Anterior cingulate cortex (tissue), 58 donors: ENCODE measurements at regions not wholly inside any gene's neighbourhood (a gene's known extent, or its start where the extent isn't known, plus 50 kb on each side); places are given as distances from the start of the nearest gene placed in this dataset.

ENCODE experiments used
- DNase-seq, 58 donors: peaks; one replicate each; lab custom pipeline; 2025; lab: John Stamatoyannopoulos, UW

DNA sequence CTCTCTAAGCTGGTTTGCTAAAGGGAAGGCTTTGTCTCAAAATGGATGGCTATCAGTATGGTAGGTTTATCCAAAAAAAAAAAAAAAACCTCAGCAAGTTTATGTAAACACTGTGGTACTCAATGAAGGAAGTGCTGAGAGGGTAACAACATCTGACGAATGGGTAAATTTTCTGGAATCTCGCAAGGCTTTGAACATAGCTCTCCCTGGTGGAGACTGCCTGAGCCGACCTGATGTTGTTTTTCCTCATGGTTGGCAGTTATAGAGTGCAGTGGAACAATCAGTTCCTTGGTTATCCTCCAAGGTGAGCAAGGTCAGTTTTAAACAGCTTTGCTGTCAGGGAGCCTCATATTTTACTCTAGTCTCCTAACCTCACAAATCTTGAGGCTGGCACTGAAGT is 94.6 kb downstream of the ZPLD1 start:
- no peak for DNase-seq

DNA sequence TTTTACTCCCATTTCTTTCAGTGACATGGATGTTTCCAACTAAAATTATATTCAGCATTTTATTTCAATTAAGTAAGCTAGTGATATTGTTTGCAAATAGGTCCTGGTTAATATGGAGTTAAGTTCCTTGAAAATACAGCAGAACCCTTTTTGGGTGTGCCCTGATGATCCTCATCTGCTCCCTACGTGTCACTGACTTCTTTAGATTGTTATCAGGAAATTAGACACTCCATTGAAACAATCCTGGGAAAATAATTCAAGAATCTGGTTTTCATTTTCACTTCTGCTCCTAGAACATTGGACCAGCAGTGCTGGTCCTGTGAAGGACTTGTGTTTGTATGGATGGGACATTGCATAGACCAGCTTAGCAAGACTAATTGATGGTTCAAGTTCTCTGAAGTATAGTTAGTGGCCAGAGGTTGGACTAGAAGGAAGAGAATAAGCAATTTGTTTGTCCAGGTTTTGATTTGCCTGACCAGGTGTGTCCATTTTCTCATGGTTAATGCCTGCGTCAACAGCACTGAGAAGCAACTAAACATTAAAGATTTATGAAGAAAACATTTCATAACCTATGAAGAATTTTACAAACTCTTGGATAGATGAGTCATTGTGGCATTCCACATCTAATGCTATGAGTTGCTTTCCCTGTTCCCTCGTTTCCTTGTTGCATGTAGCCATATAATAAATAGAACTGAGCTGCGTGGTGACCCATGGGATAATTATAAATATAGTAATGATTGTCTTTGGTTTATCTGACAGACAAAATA is 95.8 kb downstream of the ZPLD1 start:
- no peak for DNase-seq

DNA sequence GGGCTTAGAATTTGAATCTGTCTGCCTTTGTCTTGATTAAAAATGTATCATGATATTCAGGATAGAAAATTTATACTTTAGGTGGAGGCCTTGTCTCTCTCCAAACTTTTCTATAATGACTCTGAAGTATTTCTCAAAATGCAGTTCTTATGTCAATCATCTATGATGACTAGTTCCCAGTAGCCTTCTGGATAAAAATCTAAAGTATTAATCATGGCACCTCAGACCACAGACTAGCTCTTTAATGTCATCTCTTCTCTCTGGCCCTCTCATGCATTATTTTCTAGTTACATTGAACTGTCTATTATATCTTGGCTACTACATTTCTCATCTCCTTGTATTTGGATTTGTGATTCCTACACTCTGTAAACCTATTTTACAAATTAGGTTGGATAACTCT is 96.9 kb downstream of the ZPLD1 start:
- DNase-seq, result no peak

DNA sequence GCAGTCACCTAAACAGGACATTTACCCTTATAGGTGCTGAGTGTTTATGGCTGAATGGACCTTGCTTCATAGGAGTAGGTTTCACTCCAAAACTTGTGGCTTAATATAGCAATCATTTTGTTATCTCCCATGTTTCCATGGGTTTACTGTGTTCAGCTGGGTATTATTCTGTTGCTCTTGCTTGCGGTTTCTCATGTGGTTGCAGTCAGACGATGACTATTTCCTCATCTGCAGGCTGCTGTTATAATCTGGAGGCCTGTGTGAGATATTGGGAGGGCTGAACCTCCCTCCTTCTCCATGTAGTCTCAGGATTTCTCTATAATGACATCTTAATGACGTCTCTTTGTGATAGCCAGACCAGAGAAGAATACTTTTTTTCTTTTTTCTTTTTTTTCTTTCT is 98.1 kb downstream of the ZPLD1 start:
- no peak for DNase-seq

DNA sequence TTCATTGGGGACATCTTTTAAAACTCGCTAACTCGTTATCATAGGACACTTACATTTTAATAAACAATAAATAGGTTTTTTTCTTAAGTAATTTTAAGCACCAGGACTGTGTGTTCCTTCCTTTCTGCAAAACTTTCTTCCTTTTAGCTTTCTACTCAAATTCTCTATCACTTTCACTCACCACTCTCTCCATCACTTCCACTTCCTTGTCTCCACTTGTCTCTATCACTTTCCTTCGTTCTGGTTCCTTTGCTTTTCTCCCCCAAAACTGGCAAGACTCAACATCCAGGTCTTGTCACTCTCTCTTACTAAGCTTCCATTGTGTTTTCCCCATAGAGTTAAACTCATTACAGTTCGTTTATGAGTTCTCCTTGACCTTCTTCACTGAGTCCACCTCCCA is 99.0 kb downstream of the ZPLD1 start:
- DNase-seq, result no peak

DNA sequence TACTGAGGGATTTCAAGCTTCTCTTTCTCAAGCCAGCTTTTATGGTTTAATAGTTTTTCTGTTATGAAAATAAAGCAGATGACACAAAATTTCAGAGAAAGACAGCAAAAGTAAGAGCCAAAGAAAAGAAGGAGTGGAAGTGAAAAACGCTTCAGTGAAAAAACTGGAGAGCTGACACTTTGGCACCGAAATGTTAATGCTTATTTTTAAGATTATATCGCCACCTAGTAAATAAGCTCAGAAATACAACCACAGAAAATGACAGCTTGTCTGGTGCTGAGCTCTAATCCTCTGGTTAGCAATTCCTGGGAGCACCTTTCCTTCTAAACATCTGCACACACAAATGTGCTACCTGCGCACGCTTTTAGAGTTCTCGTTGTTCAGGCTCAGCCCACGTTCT is 101.6 kb downstream of the ZPLD1 start:
- peak in 6 of 58 donors; percentile 0 to 11 (median 6) for DNase-seq

DNA sequence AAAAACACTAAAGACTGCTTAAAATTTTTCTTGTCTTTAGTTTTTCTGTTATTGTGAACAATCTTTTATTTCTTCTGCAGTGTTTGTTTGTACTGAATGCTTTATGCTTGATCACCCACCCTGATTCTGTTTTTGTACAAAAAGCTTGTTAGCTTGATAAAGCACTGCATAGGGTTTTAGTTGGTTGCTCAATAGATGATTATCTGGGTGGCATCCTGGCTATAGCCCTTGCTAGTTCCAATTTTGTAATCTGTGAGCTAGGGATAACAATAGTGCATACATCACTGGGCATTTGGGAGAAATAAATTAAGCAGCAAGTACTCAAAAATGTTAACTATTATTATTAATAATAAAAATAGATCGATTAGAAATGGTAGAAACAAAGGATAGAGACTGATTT is 102.3 kb downstream of the ZPLD1 start:
- DNase-seq, result no peak

DNA sequence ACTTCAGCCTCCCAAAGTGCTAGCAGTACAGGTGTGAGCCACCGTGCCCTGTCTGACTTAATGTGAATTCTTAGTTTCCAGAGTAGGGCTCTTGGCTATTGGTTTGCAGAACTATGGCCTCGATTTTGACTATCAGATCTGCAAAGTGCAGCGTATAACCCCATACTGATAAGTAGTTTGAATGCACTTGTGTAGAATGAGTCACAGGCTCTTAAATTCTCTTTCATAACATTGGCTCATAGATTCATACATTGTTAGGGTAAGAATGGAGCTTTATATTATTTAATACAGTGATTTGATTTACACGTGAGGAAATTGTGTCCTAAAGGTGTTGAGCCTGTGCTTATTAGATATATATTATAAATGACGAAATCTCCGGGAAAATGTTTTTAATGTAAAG is 109.9 kb downstream of the ZPLD1 start:
- no peak for DNase-seq

DNA sequence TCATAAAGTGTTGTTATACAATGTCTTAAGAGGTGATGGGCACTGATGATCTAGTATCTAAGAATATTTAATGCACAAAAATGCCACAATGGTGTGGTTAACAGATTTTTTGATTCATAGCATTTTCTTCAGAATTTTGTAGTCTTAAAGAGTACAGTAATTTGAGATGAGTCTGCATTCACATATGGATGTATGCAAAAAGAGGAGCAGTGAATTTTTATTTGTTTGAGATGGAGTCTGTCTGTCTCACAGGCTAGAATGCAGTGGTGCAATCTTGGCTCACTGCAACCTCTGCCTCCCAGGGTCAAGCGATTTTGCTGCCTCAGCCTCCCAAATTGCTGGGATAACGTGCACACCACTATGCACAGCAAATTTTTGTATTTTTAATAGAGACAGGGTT is 110.5 kb downstream of the ZPLD1 start:
- no peak for DNase-seq

DNA sequence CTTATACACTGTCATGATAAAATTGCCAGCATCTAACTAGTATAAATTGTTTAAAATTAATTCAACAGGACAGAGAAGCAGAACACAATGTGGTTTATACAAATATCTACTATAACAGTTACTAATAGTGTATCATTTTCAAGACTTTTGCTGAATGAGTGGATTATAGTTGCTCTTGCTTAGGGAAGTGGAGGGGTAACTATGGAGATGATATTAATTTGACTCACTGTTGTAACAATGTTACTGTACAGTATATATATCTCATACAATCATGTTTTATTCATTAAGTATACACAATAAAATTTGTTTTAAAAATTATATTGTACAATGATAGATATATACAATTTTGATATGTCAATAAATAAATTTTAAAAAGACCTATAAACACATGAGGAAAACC is 119.1 kb downstream of the ZPLD1 start:
- no peak for DNase-seq

DNA sequence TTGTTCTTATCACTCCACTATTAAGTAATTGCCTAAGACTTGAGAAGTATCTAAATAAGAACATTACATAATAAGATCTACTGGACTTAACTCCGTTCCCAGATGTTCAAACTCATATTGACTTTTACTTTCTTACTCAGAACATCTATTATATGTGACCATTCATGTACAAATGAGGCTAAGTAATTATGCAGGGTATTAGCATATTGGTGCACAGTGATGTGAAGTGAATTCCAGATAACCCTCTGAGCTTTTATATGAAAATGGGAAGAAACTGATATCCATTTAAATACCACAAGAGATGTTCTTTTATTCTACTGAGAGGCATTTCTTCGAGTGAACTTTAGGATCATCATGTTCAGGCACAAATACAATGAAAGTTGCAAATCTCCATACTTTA is 135.7 kb downstream of the ZPLD1 start:
- no peak for DNase-seq

DNA sequence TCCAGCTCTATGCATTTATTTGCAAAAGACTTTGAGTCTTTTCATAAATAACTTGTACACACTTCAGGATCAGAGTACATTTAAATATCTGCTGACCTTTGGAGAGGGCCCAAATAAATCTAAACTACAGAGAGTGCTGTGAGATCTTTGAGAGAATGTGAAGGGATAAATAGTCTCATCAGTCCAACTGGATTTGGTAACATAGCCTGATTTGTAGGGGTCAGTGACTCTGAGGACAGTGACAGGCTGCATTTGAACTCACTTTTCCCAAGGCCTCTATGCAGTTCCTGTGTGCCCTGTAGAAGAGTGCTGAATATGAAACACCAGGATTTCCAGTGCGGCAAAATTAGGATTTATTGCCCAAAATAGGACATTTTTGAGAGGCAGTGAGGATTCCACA is 136.2 kb downstream of the ZPLD1 start:
- DNase-seq, result no peak

DNA sequence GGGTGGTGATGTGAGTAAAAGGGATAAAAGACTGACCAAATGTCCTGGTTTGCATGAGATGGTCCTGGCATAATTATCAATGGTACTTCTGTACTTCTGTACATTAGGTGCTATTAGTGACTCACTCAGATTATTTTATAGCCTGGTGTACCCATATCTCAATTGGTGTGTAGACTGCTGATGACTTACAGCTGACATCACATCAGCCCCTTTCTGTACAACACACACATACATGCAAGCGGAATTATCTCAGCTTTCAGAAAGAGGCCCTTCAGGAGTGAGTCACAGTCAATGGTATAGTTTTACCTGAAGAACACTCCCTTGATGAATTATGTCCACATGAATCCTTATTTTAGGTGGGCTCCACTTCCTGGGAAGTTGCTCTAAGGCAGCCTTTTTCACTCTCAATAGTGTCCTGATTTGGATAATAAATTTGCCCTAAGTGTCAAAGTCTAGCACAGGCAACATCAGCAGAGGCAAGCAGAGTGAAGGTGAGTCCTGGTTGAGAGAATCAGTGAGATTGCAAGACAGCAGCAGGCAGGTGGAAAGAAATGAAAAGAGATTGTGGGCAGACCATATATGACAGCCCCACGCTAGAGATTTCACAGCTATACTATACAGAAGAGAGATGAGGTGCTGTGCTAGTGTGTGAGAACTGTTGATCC is 137.0 kb downstream of the ZPLD1 start:
- no peak for DNase-seq

DNA sequence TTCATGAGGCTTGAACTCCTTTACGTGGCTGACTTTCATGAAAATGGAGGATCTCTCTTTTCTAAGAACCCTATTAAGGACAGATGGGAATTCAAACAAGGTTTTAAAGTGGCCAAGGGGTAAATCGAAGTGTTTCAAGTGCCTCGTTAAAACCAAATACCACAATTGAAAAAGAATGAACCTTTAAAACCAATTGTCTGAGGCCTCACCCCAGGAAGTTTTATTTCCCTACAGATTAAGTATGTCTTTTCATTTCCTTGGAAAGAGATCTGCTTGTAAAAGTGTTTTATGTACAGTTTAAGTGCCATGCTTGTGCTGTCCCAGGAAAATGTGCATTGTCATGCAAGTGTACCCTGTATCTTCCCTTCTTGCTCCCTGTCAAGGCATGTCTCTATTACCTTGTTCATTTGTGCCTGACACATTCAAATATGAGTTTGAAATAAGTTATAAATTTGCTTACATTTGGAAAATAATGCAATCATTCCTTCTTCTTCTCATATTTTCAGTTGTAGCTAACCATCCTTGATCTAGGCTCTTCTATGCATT is 138.7 kb downstream of the ZPLD1 start:
- no peak for DNase-seq

DNA sequence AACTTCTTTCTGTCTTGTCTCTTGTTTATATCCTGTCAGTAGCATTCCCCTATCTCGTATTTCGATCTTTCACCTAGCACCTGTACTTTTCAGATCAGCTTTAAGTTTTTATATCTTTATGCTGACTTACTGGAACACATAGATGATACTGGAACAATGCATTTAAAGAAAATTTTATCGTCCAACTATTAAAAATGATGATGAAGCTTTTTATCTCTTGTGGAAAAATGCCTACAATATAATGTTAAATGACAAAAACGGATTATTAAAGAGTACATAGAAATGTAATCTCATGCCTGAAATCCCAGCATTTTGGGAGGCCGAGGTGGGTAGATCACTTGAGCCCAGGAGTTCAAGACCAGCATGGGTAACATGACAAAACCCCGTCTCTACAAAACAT is 139.5 kb downstream of the ZPLD1 start:
- DNase-seq, result no peak

DNA sequence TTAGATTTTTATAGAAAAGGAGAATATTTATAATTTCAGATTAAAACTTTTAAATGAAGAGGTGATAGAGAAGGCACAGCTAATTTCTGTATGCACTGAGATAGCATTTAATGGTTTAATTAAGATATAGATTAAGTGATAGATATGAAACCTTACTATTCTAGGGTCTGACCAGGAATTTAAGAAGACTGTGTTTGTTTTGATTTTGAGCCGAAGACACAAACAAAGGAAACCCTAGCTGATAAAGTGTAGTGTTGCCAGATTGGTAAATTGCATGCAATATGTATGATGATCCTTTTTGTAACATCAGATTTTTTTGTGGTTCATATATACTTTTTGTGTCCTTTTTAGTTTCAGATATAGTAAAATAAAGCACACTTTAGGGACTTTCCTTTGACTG is 141.8 kb downstream of the ZPLD1 start:
- no peak for DNase-seq

DNA sequence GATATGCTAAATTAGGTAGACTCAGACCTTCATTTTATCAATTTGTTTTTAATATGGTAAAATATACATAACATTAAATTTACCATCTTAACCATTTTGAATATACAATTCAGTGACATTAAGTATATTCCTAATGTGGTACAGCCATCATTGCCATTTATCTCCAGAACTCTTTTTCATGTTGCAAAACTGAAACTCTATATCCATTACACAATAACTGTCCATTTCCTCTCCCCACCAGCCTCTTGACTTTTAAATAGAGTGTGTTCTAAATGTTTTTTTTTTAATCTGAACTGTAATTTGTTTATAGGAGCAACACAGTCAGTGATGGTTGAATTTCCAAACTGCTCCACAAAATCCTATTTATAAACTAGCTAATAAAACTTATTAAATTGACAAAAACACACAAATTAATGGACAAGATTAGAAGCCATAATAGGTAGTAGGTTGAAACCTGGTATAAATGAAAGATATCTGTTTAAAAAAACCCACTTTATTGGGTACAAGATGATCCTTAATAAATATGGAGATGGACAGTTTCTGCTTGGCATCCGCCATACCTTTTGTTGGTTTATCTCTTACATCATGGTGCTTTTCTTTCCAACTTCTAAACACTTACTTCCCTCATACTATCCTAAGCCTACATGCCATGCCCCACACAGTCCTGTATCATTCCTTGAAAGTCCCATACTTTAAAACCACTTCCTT is 142.4 kb downstream of the ZPLD1 start:
- DNase-seq, result no peak

DNA sequence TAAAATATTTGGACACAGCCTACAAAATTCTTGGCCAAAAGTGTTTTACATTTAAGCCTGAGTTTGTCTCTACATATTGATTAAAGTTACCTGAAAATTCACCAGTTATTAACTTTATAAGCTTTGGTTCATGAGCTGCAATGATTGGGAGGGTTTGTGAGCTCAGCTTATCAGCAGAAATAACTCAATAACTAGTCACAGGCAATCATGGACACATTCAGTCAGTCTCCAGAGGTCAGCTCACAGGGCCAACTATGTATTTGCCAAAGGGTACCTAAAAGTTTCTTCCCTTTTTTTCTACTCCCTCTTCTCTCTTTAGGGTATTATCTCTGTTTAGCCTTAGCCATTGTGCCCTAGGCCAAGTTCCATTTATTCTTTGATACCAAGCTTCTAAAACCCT is 145.9 kb downstream of the ZPLD1 start:
- no peak for DNase-seq

DNA sequence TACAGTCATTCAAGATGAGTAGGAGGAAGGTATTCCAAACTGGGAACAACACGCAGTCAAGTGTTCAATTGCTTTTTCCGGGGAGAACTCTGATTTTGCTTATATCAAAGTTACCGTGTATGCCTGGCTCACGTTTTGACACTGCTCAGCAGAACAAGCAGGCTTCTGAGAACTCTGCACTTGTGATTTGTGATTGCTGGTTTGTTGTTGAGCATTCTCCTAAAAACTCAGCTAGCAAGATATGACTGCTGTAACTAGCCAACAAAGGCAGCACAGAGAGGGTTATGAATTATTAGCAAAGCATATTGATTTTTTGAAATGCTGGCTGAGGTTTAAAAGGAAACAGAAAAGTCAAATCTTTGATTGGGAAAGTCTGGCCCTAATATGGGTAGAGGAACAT is 151.7 kb downstream of the ZPLD1 start:
- DNase-seq, result no peak

DNA sequence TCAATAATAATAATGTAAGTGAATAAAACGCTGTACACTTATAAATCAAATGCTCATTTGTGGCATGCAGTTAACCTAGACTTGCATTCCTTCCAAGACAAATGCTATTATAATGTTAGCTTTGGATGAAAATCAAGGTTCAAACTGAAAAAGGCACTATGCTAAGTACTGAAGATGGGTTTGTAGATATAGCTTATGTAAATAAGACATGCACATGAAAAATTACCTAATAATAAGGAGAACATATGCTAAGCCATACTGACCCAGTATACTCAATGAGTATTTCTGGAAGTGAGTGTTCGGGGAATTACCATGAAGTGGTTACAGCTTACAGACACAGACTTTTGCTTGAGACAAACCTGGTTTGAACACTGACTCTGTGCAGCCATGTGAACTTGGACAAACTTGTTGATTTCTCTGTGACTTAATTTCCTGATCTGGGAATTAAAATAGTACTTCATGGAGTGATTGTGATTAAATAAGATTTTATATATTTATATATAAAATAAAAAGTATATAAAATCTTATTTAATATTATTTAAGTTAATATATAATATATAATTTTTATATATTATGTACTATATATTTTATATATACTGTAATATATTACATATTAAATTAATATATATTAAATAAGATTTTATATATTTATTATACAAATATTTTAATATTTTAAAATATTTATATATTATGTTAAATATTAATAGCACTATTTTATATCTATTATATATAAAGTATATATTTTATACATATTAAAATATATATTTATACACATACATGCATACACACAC is 159.2 kb downstream of the ZPLD1 start:
- DNase-seq, result no peak

DNA sequence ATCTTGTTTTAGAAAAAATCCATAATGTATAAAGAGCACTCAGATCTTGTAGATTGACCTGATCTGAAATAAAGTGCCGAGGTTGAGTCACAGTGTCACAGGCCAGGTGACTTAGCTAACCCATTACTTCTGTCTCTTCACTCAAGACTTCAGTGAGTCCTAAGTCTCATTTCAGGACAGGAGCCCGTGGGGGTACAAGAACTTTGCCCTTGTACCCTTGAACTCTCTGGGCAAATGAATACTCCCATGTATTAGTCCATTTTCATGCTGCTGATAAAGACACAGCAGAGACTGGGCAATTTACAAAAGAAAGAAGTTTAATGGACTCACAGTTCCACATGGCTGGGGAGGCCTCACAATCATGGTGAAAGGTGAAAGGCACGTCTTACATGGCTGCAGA is 160.2 kb downstream of the ZPLD1 start:
- no peak for DNase-seq
